Erythroblast (primary cell): ENCODE measurements at regions not wholly inside any gene's neighbourhood (a gene's known extent, or its start where the extent isn't known, plus 50 kb on each side); places are given as distances from the start of the nearest gene placed in this dataset.

Experiments
- GATA1 ChIP-seq: IDR thresholded peaks from 2 replicates; pipeline ENCODE4 v1.6.1; 2011; ENCODE audit warnings: low read depth, mild to moderate bottlenecking, control low read depth, low read length, moderate library complexity
- POLR2A ChIP-seq: IDR thresholded peaks from 2 replicates; pipeline ENCODE4 v1.6.1; 2011; ENCODE audit warnings: mild to moderate bottlenecking, low read length

DNA sequence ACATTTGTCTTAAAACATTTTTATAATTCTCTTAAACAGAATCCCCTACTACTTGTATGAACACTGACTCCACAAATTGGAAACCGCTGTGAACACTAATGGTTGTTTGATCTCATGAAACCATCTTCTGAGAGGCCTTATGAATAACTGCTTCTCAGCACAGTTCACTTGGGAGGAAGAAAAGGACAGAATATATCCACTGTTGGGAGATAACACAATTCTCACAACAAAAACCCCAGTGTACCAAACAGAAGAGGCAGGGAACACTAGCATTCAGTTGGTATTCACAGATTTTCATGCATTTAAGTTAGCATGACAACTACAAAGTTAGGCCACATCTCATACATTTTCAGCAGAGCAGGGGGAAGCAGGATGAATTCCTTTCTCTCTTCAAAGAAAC lies 89.0 kb upstream of the SELENOP start:
- TF ChIP-seq POLR2A (no peak), GATA1 (no peak)
